ENCODE measurements at regions not wholly inside any gene's neighbourhood (a gene's known extent, or its start where the extent isn't known, plus 50 kb on each side); places are given as distances from the start of the nearest gene placed in this dataset.

DNA sequence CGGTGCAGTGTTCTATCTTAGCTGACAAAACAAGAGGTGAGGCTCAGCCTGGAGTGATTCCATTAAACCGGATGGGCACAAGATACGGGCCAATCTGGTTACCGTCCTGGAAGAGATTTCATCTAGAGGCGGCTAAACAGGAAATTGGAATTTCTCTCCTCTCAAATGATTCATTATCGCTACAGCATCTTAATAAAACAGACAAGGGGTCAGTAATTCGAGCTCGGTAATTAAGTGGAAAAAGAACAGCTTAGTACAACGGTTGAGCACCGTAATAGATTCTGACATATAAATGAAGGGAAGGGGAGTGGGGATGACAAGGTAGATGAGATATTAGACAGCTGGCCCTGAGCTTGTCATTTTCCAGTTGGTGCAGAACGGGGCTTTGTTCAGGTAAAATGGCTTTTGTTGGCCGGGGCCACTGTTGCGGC lies 137.2 kb downstream of the EDN3 start:
- no peak for DNase-seq

DNA sequence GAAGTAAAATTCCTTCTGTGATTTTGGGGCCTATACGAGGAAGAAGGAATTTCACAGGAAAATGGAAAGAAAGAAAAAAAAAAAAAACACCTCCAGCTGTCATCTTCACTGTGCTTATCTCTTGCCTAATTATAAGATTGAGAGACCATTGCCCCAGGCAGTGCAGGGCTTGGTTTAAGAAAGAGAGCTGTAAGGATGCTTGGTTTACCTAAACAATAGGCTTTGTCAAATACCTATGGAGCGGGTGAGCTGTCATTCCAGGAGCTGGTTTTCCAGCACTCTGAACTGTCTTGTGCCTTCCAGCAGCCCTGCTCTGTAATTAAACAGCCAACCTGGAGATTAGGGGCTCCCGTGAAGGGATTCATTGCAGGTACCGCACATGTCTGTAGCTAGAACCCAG lies 137.8 kb downstream of the EDN3 start:
- no peak for DNase-seq

- DNase-seq: no peak
These were observed 138.8 kb downstream of the EDN3 start for GRCh38 chr20:59439243-59439642.

DNA sequence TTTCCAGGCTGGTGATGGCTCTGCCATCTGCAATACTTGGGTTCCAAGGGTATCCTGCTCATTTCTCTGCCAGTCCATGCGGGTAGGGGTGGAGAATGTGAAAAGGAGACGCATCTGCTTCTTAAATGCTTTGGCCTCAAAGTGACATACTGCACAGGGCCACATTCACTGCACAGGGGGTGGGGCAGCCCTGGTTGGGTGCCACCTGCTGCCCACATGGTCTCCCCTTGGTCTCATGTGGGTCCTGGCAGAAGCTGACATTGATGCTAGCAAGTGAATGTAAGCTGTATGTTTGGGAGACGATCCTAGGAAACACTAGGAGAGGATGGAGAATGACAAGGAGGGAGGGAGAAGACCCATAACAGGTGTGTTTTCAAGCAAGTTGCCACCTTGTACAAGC lies 140.9 kb downstream of the EDN3 start:
- no peak for DNase-seq

- no peak for DNase-seq
These were observed 141.7 kb downstream of the EDN3 start for GRCh38 chr20:59441860-59442810.

DNA sequence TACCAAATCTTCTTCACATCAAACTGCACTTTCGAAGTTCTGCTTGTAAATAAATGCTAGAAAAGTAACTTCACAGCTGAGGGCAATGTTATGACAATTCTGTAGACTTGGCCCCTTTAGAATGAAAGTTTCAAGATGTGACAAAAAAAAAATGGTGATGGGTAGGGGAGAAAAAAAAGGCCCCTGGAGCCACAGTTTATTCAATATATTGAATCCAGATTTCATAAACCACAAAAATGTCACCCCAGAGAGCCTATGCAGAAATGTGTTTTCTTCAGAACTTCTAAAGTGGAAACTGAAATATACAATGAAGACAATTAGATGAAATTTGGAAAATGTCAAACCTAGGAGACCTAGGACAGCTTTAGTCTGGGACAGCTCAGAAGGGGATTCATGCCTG lies 143.1 kb downstream of the EDN3 start:
- DNase-seq: no peak

DNA sequence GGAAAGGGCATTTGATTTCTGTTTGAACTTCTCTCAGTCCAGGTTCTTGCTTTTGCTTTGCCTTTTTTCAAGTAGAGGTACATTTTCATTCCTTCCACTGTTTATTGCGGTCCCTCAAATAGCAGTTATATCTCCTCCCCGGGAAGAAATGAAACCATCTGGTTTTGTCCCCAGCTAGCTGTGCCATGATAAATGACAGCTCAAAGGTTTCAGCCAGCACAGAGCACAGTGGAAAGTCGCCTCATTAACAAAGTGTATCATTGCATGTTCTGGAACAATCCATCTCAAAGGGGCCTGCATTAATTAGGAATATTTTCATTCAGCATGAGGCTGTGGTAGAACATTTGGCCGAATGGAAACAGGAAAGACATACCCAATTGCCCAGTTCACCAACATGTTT lies 146.0 kb downstream of the EDN3 start:
- DNase-seq: no peak

- no peak for DNase-seq
These were observed 147.8 kb downstream of the EDN3 start for GRCh38 chr20:59448196-59448595.

GRCh38 chr20:59448851-59449444 lies 148.5 kb downstream of the EDN3 start:
- DNase-seq: no peak

DNA sequence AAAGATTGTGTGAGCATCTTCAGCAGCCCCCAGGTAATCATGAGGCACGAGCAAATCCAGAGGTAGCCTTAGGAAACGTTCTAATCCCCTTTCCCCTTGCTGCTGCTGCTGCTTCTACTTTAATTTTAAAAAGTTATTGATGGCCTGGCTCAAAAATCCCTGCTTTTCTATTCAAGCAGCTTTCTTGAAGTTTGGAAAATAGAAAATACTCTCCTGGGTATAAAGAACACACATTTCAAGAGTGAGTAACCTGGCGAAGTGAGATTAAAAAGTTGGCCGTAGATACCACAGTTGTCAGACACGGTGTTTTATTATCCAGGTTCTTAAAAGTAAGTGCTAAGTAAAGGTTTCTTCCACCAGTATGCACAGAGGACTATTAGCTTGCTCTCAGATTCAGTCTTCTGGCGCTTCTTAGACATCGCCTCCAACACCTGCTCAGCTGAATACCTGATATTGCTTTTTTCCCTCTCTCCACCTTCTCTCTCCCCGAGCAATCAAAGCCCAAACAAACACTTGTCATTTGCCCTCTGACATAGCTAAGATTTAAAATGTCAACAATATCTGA lies 150.7 kb downstream of the EDN3 start:
- DNase-seq: no peak

- DNase-seq: no peak
These were observed 151.2 kb downstream of the EDN3 start for GRCh38 chr20:59451641-59452040.

- no peak for DNase-seq
These were observed 151.5 kb upstream of the PHACTR3 start for GRCh38 chr20:59452856-59453255.

DNA sequence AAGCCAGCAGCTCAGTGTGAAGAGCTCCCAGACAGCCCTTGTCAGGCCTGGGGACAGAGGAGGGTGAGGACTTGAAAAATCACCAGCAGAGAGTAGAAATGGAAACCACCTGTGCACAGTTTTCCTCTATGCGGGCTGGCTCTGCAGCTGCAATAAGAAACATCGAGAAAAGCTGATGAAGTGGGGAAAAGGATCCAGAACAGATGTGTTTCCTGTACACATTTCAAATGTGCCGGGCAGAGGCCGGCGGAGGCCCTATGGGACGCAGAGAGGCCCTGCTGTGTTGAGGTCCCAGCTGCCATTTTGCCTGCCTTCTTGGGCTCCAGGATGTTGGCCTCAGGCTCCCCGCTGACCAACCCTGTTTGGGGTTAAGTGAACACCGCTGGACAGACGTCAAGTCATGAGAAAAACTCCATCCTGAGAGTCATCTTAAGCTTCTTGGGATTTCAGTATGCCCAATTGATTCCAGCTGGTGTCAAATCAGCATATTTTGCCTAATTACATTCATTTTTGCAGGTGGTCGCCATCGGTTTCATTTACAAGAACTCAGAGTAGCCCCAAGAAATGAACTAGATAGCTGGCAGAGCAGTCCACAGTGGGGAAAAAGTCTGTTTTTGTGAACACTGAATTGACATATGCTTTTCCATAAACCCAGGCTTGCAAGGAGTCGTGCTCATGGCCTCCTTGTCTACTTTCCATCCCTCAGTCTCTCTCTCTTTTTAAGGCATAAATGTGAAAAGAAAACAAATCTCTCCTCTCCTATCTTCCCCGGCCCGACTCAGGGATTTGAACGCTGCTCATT lies 150.4 kb upstream of the PHACTR3 start:
- DNase-seq: no peak

GRCh38 chr20:59455402-59456341 lies 148.7 kb upstream of the PHACTR3 start:
- DNase-seq: peak in 1 of 2 donors; percentile 8

DNA sequence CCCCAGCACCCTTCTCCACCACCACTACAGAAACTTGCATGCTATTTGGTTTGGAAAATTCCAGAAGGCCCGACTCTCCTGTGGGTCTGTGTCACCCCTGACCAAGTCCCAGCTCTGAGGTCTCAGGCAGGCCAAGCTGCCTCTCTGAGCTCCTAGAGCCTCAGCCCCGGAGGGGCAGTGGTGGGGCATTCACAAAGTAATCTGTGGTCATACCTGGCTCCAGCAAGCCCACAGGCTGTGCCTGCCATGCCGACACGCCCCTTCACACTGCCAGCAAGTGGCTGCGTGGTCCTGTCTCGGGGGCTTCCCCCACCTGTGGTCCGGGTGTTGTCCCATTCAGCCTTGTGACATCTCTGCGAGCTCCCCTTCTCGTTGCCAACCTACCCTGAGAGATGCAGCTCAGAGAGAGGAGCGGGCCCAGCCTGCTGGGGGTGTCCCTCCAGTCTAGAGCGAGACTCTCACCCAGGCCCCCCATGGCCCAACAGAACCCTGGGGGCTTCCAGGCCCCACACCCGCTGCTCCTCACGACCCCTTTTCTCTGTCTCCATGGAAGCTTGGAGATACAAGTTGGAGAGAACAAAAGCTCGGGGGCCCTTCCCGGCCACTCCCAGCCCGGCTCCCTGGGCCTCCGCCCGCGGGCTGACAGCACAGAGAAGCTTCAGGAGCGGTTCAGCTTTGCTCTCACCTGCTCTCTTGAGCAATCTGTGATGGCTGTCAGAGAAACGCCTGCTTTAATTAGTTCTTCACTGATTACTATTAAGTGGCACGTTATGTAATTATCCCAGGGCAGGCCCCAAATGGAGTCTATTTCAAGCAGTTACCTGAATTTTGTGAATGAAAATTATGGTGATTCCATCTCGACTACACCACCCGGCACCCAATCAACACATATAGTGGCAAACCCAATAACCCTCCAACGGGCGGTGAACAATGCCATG lies 147.7 kb upstream of the PHACTR3 start:
- no peak for DNase-seq

GRCh38 chr20:59458645-59459044 lies 145.7 kb upstream of the PHACTR3 start:
- peak in 1 of 2 donors; percentile 17 for DNase-seq

DNA sequence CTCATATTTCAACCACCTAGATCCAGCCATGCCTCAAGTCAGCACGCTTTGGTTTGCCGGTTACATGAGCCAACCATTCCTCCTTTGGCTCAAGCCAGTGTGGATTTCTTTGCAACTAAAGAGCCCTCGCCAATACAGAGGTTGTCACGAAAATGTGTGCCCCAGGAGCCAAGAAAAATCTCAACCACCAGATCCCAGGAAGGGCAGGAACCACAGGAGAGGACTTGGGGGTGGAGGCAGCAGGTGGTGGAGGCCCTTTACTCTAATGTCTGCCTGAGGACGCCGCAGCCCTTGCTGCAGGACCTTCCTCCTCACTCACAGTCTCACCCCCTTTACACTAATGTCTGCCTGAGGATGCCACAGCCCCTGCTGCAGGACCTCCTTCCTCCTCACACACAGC lies 144.8 kb upstream of the PHACTR3 start:
- DNase-seq: no peak

GRCh38 chr20:59460352-59460751 lies 144.0 kb upstream of the PHACTR3 start:
- no peak for DNase-seq

DNA sequence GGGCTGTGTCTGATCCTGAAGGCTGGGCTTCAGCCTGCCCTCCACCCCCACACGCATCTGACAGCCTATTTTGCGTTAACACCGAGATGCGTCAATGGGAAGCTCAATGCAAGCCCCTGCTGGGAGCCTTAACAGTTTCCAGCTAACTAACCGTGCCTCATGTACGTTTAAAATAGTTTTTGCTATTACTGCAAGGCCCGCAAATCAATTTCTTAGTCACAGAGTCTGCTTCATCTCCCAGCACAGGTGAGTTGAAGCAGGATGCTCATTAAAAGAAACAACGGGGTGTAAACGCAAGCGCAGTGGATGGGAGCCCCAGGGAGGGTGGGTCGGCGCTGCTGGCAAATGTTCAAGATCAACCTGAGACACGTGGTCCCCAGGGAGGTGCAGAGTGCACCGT lies 142.8 kb upstream of the PHACTR3 start:
- no peak for DNase-seq

- no peak for DNase-seq
These were observed 142.1 kb upstream of the PHACTR3 start for GRCh38 chr20:59462249-59462648.

GRCh38 chr20:59463541-59463940 lies 140.8 kb upstream of the PHACTR3 start:
- DNase-seq: no peak

Data from inflammatory macrophage (primary cell).